Stimulated activated CD8-positive, alpha-beta memory T cell treated with anti-CD3 and anti-CD28 coated beads, Interleukin-4, amount 100 ng/mL, for 24 hours (primary cell): ENCODE measurements at regions not wholly inside any gene's neighbourhood (a gene's known extent, or its start where the extent isn't known, plus 50 kb on each side); places are given as distances from the start of the nearest gene placed in this dataset.

ENCODE experiments used
- DNase-seq: peaks from one replicate; pipeline ENCODE4 v3.0.0-alpha.2; 2020; ENCODE audit warnings: low read depth

DNA sequence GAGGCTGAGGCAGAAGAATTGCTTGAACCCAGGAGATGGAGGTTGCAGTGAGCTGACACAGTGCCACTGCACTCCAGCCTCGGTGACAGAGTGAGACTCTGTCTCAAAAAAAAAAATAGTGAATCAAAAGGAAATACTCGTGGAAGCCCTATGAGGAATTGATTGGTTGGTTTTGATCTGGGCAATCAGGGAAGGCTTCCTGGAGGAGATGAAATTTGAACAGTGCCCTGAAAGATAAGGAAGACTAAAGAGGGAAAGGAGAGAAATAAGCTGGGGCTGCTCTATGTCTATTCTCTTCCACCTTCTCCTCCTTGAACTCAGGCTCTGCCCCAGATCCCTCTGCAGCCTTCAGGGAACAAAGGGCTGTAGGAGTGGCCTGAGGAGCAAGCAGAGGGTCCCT is 54.1 kb downstream of the IRF2BPL start:
- DNase-seq = no peak

- DNase-seq = no peak
Observed at GRCh38 chr14:76971549-76971948, 57.0 kb downstream of the IRF2BPL start.

DNA sequence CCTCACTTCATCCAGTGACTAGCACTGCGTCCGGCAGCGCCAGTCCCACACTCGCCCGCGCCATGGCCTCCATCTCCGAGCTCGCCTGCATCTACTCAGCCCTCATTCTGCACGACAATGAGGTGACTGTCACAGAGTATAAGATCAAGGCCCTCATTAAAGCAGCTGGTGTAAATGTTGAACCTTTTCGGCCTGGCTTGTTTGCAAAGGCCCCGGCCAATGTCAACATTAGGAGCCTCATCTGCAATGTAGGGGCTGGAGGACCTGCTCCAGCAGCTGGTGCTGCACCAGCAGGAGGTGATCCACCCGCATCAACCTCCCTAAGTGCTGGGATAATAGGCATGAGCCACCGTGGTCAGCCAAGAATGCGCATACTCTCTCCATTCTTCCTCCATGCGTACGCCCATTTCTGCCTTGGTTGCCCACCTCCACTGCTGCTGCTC is 59.9 kb downstream of the IRF2BPL start:
- DNase-seq = no peak

DNA sequence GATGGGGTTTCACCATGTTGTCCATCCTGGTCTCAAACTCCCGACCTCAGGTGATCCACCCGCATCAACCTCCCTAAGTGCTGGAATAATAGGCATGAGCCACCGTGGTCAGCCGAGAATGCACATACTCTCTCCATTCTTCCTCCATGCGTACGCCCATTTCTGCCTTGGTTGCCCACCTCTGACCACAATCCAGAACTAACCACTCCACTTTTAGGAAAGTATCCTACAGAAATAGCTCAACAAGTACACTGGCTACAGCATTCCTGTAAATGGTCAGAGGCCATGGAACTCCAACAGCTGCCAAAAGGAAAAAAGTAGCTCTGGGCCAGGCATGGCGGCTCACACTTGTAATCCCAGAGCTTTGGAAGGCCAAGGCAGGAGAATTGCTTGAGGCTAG is 60.7 kb downstream of the IRF2BPL start:
- no peak for DNase-seq

- DNase-seq = no peak
Observed at GRCh38 chr14:76965232-76965631, 63.3 kb downstream of the IRF2BPL start.

DNA sequence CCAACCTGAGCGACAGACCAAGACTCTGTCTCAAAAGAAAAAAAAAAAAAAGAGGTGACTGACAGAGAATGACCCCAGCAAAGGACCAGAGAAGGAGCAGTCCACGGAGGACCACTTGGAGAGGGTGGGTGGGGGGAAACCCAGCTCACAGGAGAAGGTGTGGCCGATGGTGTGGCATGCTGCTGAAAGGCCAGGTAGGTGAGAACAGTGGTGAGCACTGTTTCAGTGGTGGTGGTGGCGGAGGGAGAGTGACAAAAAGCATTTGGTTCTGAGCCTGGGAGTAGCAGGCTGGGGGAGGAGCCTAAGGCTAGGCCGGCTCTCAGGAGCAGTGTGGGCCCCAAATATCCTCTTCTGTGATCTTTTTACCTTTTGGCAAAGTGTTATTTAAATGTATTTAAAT is 63.8 kb downstream of the IRF2BPL start:
- no peak for DNase-seq

DNA sequence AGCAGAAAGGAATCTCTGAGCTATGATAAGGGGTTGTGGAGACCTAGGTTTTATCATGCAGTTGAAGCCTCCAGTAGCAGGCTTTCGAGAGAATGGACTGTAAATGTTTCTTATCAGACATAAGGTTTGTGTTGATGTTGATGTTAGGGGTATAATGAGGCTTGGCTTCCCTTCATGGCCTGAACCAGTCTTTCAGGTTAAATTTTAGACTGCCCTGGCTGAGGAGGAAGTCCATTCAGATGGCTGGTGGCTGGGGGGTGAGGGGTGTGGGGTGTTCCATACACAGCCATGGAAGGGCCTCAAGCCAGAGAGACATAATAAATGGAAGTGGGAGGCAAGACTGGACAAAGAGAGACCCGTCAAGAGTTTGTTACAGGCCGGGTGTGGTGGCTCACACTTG is 65.1 kb downstream of the IRF2BPL start:
- no peak for DNase-seq

DNA sequence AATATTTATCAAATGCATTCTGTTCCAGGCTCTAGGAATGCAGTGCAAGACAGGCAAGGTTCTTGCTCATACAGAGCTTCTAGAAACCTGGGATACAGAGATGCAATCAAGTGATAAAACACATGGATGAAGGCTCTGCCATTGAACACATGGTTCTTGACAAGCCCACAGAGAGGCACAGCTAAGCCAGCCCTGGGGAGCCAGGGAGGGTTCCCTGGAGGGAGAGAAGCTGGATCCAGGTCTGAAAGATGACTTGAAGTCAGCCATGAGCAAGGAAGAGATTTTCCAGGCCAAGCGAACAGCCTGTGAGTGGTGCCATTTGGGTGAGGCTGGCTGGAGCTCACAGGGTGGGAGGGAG is 66.2 kb downstream of the IRF2BPL start:
- DNase-seq = no peak

GRCh38 chr14:76961631-76962302 is 66.7 kb downstream of the IRF2BPL start:
- peak; percentile 96 for DNase-seq

GRCh38 chr14:76958980-76959710 is 69.4 kb downstream of the IRF2BPL start:
- DNase-seq = no peak

DNA sequence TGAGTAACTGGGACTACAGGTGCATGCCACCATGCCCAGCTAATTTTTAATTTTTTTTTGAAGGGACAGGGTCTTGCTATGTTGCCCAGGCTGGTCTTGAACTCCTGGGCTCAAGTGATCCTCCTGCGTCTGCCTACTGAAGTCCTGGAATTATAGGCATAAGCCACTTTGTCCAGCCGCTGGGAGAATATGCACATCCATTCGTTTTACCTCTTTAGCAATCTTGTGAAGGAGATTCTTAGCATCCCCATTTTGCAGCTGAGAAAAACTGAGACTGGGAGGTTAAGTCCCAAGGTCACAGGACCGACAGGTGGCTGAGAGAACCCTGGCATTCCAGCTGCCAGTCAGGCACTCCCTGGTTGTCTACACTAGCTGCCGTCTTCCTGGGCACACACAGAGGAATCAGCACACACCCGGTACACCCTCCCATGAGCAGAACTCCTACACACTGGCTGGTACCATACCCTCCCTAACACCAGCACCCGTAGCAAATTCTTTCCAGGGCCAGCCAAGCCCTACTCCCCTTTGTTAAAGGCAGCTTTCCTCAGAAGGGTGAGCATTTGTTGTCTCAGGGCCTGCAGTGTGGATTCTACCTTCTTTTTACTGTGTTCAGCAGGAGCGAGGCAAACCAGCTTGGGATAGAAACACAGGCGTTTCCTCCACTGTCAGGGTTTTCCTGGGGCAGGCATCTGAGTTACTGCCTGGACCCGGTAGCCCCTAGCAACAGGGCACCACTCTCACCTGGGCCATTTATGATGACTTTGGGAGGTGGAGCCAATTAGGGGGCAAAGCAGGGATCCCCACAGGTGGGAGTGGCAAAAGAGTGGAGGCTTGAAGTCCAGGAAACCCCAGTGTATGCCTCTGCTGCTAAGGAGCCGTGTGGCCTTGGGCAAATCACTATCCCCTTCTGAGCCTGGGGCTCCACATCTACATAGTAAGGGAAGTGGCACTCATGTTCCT is 70.2 kb downstream of the IRF2BPL start:
- DNase-seq = no peak

GRCh38 chr14:76957224-76957891 is 71.2 kb downstream of the IRF2BPL start:
- DNase-seq = no peak

- DNase-seq = peak; percentile 80
Observed at GRCh38 chr14:76956316-76957090, 72.0 kb downstream of the IRF2BPL start.

GRCh38 chr14:76955575-76956315 is 72.8 kb downstream of the IRF2BPL start:
- peak; percentile 35 for DNase-seq

DNA sequence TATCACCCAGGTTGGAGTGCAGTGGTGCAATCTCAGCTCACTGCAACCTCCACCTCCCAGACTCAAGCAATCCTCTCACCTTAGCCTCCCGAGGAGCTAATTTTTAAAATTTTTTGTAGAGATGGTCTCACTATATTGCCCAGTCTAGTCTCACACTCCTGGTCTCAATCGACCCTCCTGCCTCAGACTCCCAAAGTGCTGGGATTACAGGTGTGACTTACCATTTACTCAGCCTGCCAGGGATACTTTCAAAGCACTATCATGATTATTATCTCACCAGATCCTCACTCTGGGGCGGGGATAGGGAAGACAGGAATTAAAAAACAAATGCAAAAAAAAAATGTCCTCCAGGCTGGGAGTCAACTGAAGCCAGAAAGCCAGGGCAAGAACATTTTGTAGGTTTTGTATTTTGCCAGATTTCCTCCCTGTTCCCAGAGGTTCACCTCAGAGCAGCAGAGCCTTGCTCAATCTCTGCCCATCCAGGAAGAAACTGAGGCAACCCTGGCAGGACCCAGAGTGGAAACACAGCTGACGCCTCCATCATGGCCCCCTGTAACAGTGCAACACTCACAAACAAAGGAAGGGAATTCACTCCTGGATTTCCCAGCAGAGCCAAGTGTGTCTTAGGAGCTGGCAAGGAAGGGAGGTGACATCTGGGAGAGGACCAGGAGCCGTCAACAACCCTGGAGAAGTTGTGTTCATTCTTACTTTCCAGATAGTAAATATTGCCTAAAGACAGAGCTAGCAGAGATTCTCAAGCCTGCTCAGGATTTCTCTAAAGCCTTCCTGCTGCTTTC is 73.9 kb downstream of the IRF2BPL start:
- no peak for DNase-seq

DNA sequence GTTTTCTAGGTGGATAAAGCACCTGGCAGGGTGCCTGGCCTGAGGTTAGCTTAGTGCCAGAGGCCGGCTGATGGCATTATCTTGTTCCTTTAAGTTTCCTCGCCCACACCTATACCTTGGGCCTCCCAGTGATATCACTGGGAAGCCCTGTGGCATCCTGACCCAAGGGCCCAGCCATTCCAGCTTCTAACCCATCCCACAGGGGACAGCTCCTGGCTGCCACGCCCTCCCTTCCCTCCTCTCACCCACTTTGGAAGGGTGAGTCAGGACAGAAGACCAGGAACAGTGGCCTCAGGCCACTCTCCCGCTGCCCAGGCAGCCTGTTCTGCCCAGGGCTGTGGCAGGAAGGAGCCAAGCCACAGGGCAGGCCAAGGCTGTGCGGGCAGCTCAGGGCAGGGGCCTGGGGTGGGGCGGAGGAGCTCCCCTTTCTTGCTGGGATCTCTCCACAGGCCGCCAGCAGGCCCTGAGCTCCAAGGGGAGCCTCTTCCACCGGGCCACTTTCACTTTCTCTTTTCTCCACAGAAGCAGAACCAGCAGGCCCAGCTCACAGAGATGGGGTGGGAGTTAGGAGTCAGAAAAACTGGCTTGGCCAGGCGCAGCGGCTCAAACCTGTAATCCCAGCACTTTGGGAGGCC is 75.1 kb downstream of the IRF2BPL start:
- peak; percentile 1 for DNase-seq

DNA sequence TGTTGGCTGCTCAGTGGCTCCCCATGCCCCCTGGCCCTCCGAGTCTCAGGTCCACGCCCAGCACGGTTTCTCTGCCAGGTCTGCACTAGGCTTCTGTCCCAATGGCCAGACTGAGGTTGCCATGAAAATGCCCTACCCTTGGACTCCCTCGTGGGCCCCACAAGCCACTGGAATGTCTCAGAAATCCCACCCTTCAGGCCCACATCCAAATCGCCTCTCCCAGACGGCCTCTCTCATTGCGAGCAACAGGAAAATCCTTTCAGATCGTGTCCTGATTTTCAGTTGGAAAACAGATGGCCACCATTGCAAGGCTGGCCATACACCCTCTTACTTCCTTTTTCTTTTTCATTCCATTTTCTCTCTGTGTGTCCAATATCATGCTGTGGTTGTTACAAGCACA is 77.3 kb downstream of the IRF2BPL start:
- DNase-seq = no peak

DNA sequence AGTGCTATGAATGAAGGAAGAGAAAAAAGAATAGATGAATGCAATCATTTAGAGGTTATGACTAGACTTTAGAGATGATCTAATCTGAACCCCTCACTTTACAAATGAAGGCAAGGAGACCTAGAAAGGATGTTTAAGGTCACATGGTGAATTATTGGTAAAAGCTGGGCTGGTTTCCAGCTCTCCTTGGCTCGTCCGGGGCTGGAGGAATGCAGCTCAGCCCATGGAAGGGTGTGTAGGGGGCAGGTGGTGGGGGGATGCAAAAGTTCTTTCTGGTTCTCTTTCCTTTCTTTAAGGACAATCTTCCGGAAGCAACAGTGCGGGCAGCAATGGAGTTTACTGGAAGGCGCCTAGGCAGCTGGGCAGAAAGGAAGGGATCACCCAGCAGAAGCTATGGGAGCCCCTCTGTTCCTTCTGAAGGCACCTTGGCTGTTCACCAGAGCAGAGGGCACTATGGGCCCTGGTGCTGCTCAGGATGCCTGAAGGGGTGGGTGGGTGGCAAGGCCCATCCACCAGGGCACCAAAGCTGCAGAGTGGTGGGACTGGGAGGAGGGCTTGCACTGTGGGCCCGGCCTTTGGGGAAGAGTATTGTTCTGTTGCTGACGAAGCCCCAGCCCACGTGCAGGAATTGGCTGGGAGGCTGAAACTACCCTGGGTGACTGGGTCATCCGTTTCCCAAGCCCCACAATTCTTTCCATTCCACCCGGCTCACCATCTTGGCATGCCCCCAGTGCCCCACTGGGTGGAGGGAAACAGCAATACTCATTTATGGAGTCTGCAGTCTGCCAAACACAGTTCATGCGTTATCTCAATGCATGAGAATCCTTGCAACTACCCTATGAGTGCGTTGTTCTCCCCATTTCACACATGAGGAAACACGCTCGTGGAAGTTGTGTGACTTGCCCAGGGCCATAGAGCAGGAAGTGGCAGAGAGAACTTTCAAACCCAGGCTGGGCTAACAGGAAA is 78.2 kb downstream of the IRF2BPL start:
- DNase-seq = no peak
